ENCODE measurements at regions not wholly inside any gene's neighbourhood (a gene's known extent, or its start where the extent isn't known, plus 50 kb on each side); places are given as distances from the start of the nearest gene placed in this dataset.

GRCh38 chr5:112061666-112062065 lies 304.7 kb upstream of the NREP start:
- H3K79me2 ChIP-seq (ENCODE audit: insufficient read depth, low read depth, low read length) = no peaks in the 10 kb centered on the region
- no peak overlapping the region for H2AFZ ChIP-seq (ENCODE audit: low read length)
- CTCF ChIA-PET (ENCODE audit: unreplicated experiment) = no interaction called here
- H3K27ac ChIP-seq (ENCODE audit: low read depth, low read length, poor library complexity, severe bottlenecking) = no peak overlapping the region
- DNase-seq (ENCODE audit: low spot score) = no peak
- no peaks in the 10 kb centered on the region for H3K9me2 ChIP-seq (ENCODE audit: insufficient read depth, low read length)
- POLR2A ChIA-PET = no interaction called here
- no peaks in the 10 kb centered on the region for H3K4me1 ChIP-seq (ENCODE audit: insufficient read depth, low read length, poor library complexity, severe bottlenecking)
- TF ChIP-seq CTCF (conservative IDR thresholded peaks at IDR 0.05; ENCODE audit: low read length) = no peak
- TF ChIP-seq EZH2phosphoT487 (IDR thresholded peaks at IDR 0.05; ENCODE audit: borderline replicate concordance, low read depth, low read length) = no peak
- no peaks in the 10 kb centered on the region for H3K9me3 ChIP-seq (ENCODE audit: low read length)
- H3K4me2 ChIP-seq (ENCODE audit: low read length) = no peak overlapping the region
- no peak overlapping the region for H3K4me3 ChIP-seq (ENCODE audit: low read depth, low read length, poor library complexity, severe bottlenecking)
- H3K36me3 ChIP-seq (ENCODE audit: insufficient read depth, low read length) = no peaks in the 10 kb centered on the region
- H4K20me1 ChIP-seq (ENCODE audit: insufficient read depth, low read length) = no peaks in the 10 kb centered on the region
- intact Hi-C loops (cut with micrococcal nuclease; ENCODE audit: unreplicated experiment) = no loop called here
- no TSS peak for BruUV-seq (replicated peaks)

- no peak for DNase-seq (ENCODE audit: low spot score)
- no TSS peak for BruUV-seq (replicated peaks)
- TF ChIP-seq EZH2phosphoT487 (IDR thresholded peaks at IDR 0.05; ENCODE audit: borderline replicate concordance, low read depth, low read length) = no peak
- TF ChIP-seq CTCF (conservative IDR thresholded peaks at IDR 0.05; ENCODE audit: low read length) = no peak
- intact Hi-C loops (cut with micrococcal nuclease; ENCODE audit: unreplicated experiment) = no loop called here
- POLR2A ChIA-PET = interaction anchor here (1.0 kb wide), 1 partner anchor 146 kb away, joined by 3 read pairs; no protein-coding TSS in a partner anchor
- no peak overlapping the region for H3K4me3 ChIP-seq (ENCODE audit: low read depth, low read length, poor library complexity, severe bottlenecking)
- no peaks in the 10 kb centered on the region for H3K79me2 ChIP-seq (ENCODE audit: insufficient read depth, low read depth, low read length)
- CTCF ChIA-PET (ENCODE audit: unreplicated experiment) = no interaction called here
- H3K9me2 ChIP-seq (ENCODE audit: insufficient read depth, low read length) = no peaks in the 10 kb centered on the region
- no peak overlapping the region for H3K27ac ChIP-seq (ENCODE audit: low read depth, low read length, poor library complexity, severe bottlenecking)
- H2AFZ ChIP-seq (ENCODE audit: low read length) = no peak overlapping the region
- H3K36me3 ChIP-seq (ENCODE audit: insufficient read depth, low read length) = no peaks in the 10 kb centered on the region
- H3K9me3 ChIP-seq (ENCODE audit: low read length) = no peaks in the 10 kb centered on the region
- no peak overlapping the region for H3K4me2 ChIP-seq (ENCODE audit: low read length)
- H3K4me1 ChIP-seq (ENCODE audit: insufficient read depth, low read length, poor library complexity, severe bottlenecking) = no peaks in the 10 kb centered on the region
- H4K20me1 ChIP-seq (ENCODE audit: insufficient read depth, low read length) = no peaks in the 10 kb centered on the region
Observed at GRCh38 chr5:112059579-112060135, 302.7 kb upstream of the NREP start.

GRCh38 chr5:112049738-112050137 lies 292.7 kb upstream of the NREP start:
- H3K4me2 ChIP-seq (ENCODE audit: low read length) = no peak overlapping the region
- H3K4me1 ChIP-seq (ENCODE audit: insufficient read depth, low read length, poor library complexity, severe bottlenecking) = no peaks in the 10 kb centered on the region
- ChIA-PET CTCF (ENCODE audit: unreplicated experiment) (interaction anchor here (0.7 kb wide), 1 partner anchor 112 kb away, joined by 3 read pairs; no protein-coding TSS in a partner anchor), POLR2A (interaction anchor here (0.6 kb wide), 1 partner anchor 22 kb away, joined by 3 read pairs; no protein-coding TSS in a partner anchor)
- DNase-seq (ENCODE audit: low spot score) = no peak
- BruUV-seq (replicated peaks) = no TSS peak
- no peaks in the 10 kb centered on the region for H3K79me2 ChIP-seq (ENCODE audit: insufficient read depth, low read depth, low read length)
- no peaks in the 10 kb centered on the region for H3K36me3 ChIP-seq (ENCODE audit: insufficient read depth, low read length)
- H3K9me2 ChIP-seq (ENCODE audit: insufficient read depth, low read length) = no peaks in the 10 kb centered on the region
- H3K27ac ChIP-seq (ENCODE audit: low read depth, low read length, poor library complexity, severe bottlenecking) = no peak overlapping the region
- intact Hi-C loops (cut with micrococcal nuclease; ENCODE audit: unreplicated experiment) = no loop called here
- no peaks in the 10 kb centered on the region; the same call in 1 of the 2 replicates for H4K20me1 ChIP-seq (ENCODE audit: insufficient read depth, low read length)
- no peak overlapping the region for H3K4me3 ChIP-seq (ENCODE audit: low read depth, low read length, poor library complexity, severe bottlenecking)
- TF ChIP-seq EZH2phosphoT487 (IDR thresholded peaks at IDR 0.05; ENCODE audit: borderline replicate concordance, low read depth, low read length) (no peak), CTCF (conservative IDR thresholded peaks at IDR 0.05; ENCODE audit: low read length) (no peak)
- H3K9me3 ChIP-seq (ENCODE audit: low read length) = no peaks in the 10 kb centered on the region
- H2AFZ ChIP-seq (ENCODE audit: low read length) = no peak overlapping the region
